GM12801 (cell line): ENCODE measurements at regions not wholly inside any gene's neighbourhood (a gene's known extent, or its start where the extent isn't known, plus 50 kb on each side); places are given as distances from the start of the nearest gene placed in this dataset.

Experiments
- TF ChIP-seq, protein P1 (sequence below): IDR thresholded peaks from one replicate; pipeline ENCODE4 v1.5.1; 2011; ENCODE audit warnings: control low read depth; ENCODE audit not compliant: insufficient read length; ENCODE audit errors: extremely low read depth

DNA sequence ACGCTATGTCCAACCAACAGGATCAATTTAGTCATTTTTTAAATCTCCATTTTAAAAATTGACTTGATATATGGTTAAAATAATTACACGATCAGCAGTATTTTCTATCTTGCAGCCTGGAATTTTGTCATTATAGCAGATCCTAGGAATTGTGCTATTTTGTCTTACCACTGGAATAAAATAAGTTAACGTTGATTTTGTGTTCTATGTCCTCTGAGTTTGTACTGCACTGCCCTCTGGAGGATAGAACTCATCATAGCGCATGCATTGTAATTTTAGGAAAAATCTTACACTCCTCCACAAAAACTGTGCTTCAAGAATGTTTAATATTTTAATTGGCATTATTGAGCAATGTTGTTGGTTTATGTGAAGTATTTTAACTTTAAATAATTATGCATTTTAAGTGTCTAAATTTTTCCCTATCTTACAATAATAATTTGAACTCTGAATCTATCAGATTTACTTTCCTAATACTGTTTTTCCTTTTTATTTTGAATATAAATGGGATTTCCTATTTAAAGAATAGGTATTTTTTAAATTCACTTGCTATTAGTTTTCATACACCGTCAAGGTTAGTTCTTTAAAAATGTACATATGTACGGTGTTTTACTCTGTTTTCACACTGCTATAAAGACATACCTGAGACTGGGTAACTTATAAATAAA lies 220.1 kb downstream of the PPP1R3A start:
- TF ChIP-seq, protein P1, sequence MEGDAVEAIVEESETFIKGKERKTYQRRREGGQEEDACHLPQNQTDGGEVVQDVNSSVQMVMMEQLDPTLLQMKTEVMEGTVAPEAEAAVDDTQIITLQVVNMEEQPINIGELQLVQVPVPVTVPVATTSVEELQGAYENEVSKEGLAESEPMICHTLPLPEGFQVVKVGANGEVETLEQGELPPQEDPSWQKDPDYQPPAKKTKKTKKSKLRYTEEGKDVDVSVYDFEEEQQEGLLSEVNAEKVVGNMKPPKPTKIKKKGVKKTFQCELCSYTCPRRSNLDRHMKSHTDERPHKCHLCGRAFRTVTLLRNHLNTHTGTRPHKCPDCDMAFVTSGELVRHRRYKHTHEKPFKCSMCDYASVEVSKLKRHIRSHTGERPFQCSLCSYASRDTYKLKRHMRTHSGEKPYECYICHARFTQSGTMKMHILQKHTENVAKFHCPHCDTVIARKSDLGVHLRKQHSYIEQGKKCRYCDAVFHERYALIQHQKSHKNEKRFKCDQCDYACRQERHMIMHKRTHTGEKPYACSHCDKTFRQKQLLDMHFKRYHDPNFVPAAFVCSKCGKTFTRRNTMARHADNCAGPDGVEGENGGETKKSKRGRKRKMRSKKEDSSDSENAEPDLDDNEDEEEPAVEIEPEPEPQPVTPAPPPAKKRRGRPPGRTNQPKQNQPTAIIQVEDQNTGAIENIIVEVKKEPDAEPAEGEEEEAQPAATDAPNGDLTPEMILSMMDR, result no peak

- TF ChIP-seq, protein P1, result no peak
Measured at GRCh38 chr7:113694149-113694548, 224.7 kb downstream of the PPP1R3A start.

GRCh38 chr7:113684165-113684564 lies 234.6 kb downstream of the PPP1R3A start:
- TF ChIP-seq, protein P1, result no peak

GRCh38 chr7:113677811-113678210 lies 241.0 kb downstream of the PPP1R3A start:
- TF ChIP-seq, protein P1, result no peak

DNA sequence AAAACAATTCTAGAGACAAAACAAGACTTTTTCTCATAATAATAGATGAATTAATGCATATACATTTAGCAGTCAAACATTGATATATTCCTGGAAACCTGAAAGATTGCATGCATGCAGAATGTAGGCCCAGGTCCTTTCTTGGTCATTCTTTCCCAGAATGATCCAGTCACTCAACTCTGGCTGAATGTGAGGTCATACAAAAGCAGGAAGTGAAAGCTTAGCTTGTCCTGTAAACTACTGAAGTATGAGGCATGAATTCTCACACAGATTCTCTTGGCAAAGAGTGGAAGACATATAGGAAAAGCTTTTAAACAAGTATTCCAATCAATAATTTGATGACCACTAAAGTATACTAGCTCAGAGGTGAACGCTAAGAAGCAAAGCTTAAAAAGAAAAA lies 253.9 kb downstream of the PPP1R3A start:
- TF ChIP-seq, protein P1, result no peak

GRCh38 chr7:113659416-113659815 lies 259.4 kb downstream of the PPP1R3A start:
- TF ChIP-seq, protein P1, result no peak

GRCh38 chr7:113657603-113658002 lies 261.2 kb downstream of the PPP1R3A start:
- TF ChIP-seq, protein P1, result no peak

- TF ChIP-seq, protein P1, result no peak
Measured at GRCh38 chr7:113652501-113652900, 266.3 kb downstream of the PPP1R3A start.
